ENCODE measurements at regions not wholly inside any gene's neighbourhood (a gene's known extent, or its start where the extent isn't known, plus 50 kb on each side); places are given as distances from the start of the nearest gene placed in this dataset.

GRCh38 chr5:17761326-17761725 is 127.1 kb downstream of the TAF11L14 start:
- Histone ChIP-seq H3K79me2 (ENCODE audit: insufficient read depth, low read length) (no peaks in the 10 kb centered on the region), H3K9ac (ENCODE audit: insufficient read depth, low read depth, low read length) (no peak overlapping the region), H3K27me3 (ENCODE audit: control insufficient read depth in 1 of 2, insufficient read depth in 2 of 2, low read length in 2 of 2) (no peaks in the 10 kb centered on the region), H3K36me3 (replicated peaks in 1 of 2; ENCODE audit: control insufficient read depth in 1 of 2, insufficient read depth in 2 of 2, low read length in 2 of 2) (no peaks in the 10 kb centered on the region), H3K4me1 (ENCODE audit: insufficient read depth, low read length) (no peaks in the 10 kb centered on the region), H3K9me3 (ENCODE audit: low read length) (peaks cover 92% of the 10 kb centered on the region), H3K4me3 (replicated peaks in 1 of 3; ENCODE audit: insufficient read depth in 1 of 3, low read depth in 2 of 3, low read length in 3 of 3) (no peak overlapping the region), H2AFZ (ENCODE audit: low read length) (no peak overlapping the region), H3K4me2 (ENCODE audit: low read depth, low read length) (no peak overlapping the region), H3K27ac (ENCODE audit: extremely low read length, insufficient read depth, low read length) (no peak overlapping the region), H4K20me1 (ENCODE audit: insufficient read depth, low read length) (no peaks in the 10 kb centered on the region)
- no TSS peak for BruUV-seq (replicated peaks)
- intact Hi-C loops (cut with micrococcal nuclease; ENCODE audit: unreplicated experiment): no loop called here
- no peak for ATAC-seq
- no peak for FAIRE-seq
- 4% methylated on average over 4 of the region's 4 CpGs for WGBS (ENCODE audit: low lambda C conversion rate)
- in situ Hi-C loops (cut with HindIII; ENCODE audit: extremely low pct_ligation_motif_present, low pct_unique_long_range_greater_than_20kb): no loop called here
- TF ChIP-seq EEA1 (CRISPR knock-in tag; IDR thresholded peaks at IDR 0.05; ENCODE audit: borderline replicate concordance) (no peak), ZNF24 (IDR thresholded peaks at IDR 0.05) (no peak), ZNF75D (CRISPR knock-in tag; IDR thresholded peaks at IDR 0.05; ENCODE audit: borderline replicate concordance) (no peak), ZNF589 (CRISPR knock-in tag; conservative IDR thresholded peaks at IDR 0.05) (no peak), MED8 (CRISPR knock-in tag; IDR thresholded peaks at IDR 0.05; ENCODE audit: insufficient replicate concordance) (no peak), CENPBD1 (CRISPR knock-in tag; IDR thresholded peaks at IDR 0.05; ENCODE audit: borderline replicate concordance, low read depth) (no peak), ZNF781 (CRISPR knock-in tag; IDR thresholded peaks at IDR 0.05; ENCODE audit: borderline replicate concordance, not compliant biosample characterization) (no peak), MEIS1 (CRISPR knock-in tag; IDR thresholded peaks at IDR 0.05; ENCODE audit: borderline replicate concordance) (no peak), GPBP1L1 (CRISPR knock-in tag; IDR thresholded peaks at IDR 0.05) (no peak), ZNF282 (IDR thresholded peaks at IDR 0.05; ENCODE audit: partially characterized antibody) (no peak), ZNF264 (CRISPR knock-in tag; IDR thresholded peaks at IDR 0.05) (no peak), ZFP1 (CRISPR knock-in tag; IDR thresholded peaks at IDR 0.05) (no peak), HES4 (CRISPR knock-in tag; IDR thresholded peaks at IDR 0.05; ENCODE audit: borderline replicate concordance) (no peak), DR1 (CRISPR knock-in tag; IDR thresholded peaks at IDR 0.05) (no peak)
- no peak for DNase-seq (ENCODE audit: low spot score)
- POLR2A ChIA-PET: no interaction called here
- CTCF ChIA-PET (ENCODE audit: low intra/inter-chr PET ratio, low total read pairs): no interaction called here

All from HepG2 (cell line).